Keratinocyte (primary cell): ENCODE measurements at regions not wholly inside any gene's neighbourhood (a gene's known extent, or its start where the extent isn't known, plus 50 kb on each side); places are given as distances from the start of the nearest gene placed in this dataset.

Experiments
- DNase-seq: peaks from one replicate; pipeline ENCODE4 v3.0.0-alpha.2; 2011; ENCODE audit warnings: low read depth, missing footprints, low spot score
- FAIRE-seq: peaks from 2 replicates; lab custom pipeline; 2011; peaks lifted over from hg19 to GRCh38; lab: Jason Lieb, UNC
- H2AFZ ChIP-seq: 2 replicates; pipeline ENCODE4 v1.6.0; 2012; ENCODE audit warnings: low read length, control low read depth, inconsistent platforms; ENCODE audit not compliant: control insufficient read depth
- H3K27ac ChIP-seq: 2 replicates; pipeline ENCODE4 v1.5.1; 2011; ENCODE audit warnings: low read length; ENCODE audit not compliant: control insufficient read depth, insufficient read depth
- H3K27me3 ChIP-seq: 3 replicates; pipeline ENCODE4 v1.6.0; 2011; ENCODE audit warnings: low read length; ENCODE audit not compliant: control insufficient read depth, insufficient read depth; ENCODE audit errors: extremely low read depth
- H3K36me3 ChIP-seq, 2 experiments: 2 replicates in 1 of 2; 3 replicates in 1 of 2; pipeline ENCODE4 v1.5.1; 2011; ENCODE audit warnings: low read length in 2 of 2, mild to moderate bottlenecking in 1 of 2; ENCODE audit not compliant: control insufficient read depth in 2 of 2, insufficient read depth in 2 of 2; ENCODE audit errors: extremely low read depth in 1 of 2
- H3K4me1 ChIP-seq: 3 replicates; pipeline ENCODE4 v1.5.1; 2011; ENCODE audit warnings: low read length; ENCODE audit not compliant: control insufficient read depth, insufficient read depth; ENCODE audit errors: extremely low read depth
- H3K4me2 ChIP-seq: 3 replicates; pipeline ENCODE4 v1.6.0; 2011; ENCODE audit warnings: low read depth, low read length; ENCODE audit not compliant: control insufficient read depth, insufficient read depth; ENCODE audit errors: extremely low read depth
- H3K4me3 ChIP-seq, 3 experiments: fragments of 200-600 bp in 1 of 3; sonication (generic) in 1 of 3; 2 replicates in 2 of 3; 3 replicates in 1 of 3; pipeline ENCODE4 v1.5.1; 2011 to 2016; ENCODE audit warnings: low read length in 3 of 3, mild to moderate bottlenecking in 3 of 3, control low read depth in 2 of 3, inconsistent platforms in 1 of 3, low read depth in 1 of 3, mixed read lengths in 1 of 3, mixed run types in 1 of 3, moderate library complexity in 1 of 3; ENCODE audit not compliant: control insufficient read depth in 2 of 3, insufficient read depth in 2 of 3; ENCODE audit errors: extremely low read depth in 1 of 3
- H3K79me2 ChIP-seq: 2 replicates; pipeline ENCODE4 v1.6.0; 2012; ENCODE audit warnings: low read length; ENCODE audit not compliant: control insufficient read depth, insufficient read depth
- H3K9ac ChIP-seq: 3 replicates; pipeline ENCODE4 v1.6.0; 2011; ENCODE audit warnings: low read length; ENCODE audit not compliant: control insufficient read depth, insufficient read depth; ENCODE audit errors: extremely low read depth
- H3K9me1 ChIP-seq: 3 replicates; pipeline ENCODE4 v1.6.0; 2011; ENCODE audit warnings: low read length; ENCODE audit not compliant: control insufficient read depth, insufficient read depth; ENCODE audit errors: extremely low read depth
- H3K9me3 ChIP-seq: 2 replicates; pipeline ENCODE4 v1.5.1; 2012; ENCODE audit warnings: low read depth, low read length; ENCODE audit not compliant: control insufficient read depth
- H4K20me1 ChIP-seq: 3 replicates; pipeline ENCODE4 v1.6.0; 2011; ENCODE audit warnings: low read length; ENCODE audit not compliant: control insufficient read depth, insufficient read depth; ENCODE audit errors: extremely low read depth
- EZH2 ChIP-seq: IDR thresholded peaks from one replicate; pipeline ENCODE4 v1.6.1; 2012; ENCODE audit warnings: inconsistent platforms, mild to moderate bottlenecking, low read length, moderate library complexity
- dilution Hi-C: fragments of 300-500 bp; cut with MboI; formaldehyde crosslinking; loops from one replicate; pipeline ENCODE4 v1.7.0; 2020; ENCODE audit warnings: low sequenced_read_pairs; ENCODE audit not compliant: extremely low pct_ligation_motif_present
- TF ChIP-seq, protein P1 (sequence below), 3 experiments: IDR thresholded peaks in 1 of 3; conservative IDR thresholded peaks in 1 of 3; optimal IDR thresholded peaks in 1 of 3; 2 replicates in 2 of 3; 3 replicates in 1 of 3; pipeline versions ENCODE3 to v1.5.1; 2011; ENCODE audit warnings: low read length in 3 of 3, mild to moderate bottlenecking in 3 of 3, moderate library complexity in 2 of 3, control low read depth in 1 of 3, inconsistent platforms in 1 of 3; ENCODE audit not compliant: insufficient read depth in 2 of 3; ENCODE audit errors: extremely low read depth in 1 of 3

DNA sequence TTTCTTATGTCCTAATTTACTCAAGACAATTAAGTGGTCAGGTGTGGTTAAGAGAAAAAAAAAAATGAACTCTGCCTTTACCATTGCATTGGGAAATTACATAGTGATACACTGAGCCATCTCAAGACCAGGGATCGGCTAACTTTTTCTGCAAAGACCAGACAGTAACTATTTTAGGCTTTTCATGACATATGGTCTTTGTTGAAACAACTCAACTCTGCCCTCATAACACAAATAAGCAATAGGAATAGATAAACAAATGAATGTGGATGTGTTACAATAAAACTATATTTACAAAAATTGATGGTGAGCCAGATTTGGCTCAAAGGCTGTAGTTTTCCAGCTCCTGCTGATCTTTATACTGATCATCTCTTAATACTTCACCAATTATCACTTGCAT is 632.6 kb upstream of the INTU start:
- H3K27ac ChIP-seq: no peak overlapping the region
- no peaks in the 10 kb centered on the region for H3K27me3 ChIP-seq
- no peak overlapping the region for H3K4me3 ChIP-seq
- no peaks in the 10 kb centered on the region for H3K9me1 ChIP-seq
- FAIRE-seq (no peak), DNase-seq (no peak)
- no peaks in the 10 kb centered on the region for H4K20me1 ChIP-seq
- no peak overlapping the region for H2AFZ ChIP-seq
- no peaks in the 10 kb centered on the region for H3K79me2 ChIP-seq
- no peak overlapping the region for H3K9ac ChIP-seq
- no peak overlapping the region for H3K4me2 ChIP-seq
- no peak for TF ChIP-seq EZH2
- TF ChIP-seq, protein P1, sequence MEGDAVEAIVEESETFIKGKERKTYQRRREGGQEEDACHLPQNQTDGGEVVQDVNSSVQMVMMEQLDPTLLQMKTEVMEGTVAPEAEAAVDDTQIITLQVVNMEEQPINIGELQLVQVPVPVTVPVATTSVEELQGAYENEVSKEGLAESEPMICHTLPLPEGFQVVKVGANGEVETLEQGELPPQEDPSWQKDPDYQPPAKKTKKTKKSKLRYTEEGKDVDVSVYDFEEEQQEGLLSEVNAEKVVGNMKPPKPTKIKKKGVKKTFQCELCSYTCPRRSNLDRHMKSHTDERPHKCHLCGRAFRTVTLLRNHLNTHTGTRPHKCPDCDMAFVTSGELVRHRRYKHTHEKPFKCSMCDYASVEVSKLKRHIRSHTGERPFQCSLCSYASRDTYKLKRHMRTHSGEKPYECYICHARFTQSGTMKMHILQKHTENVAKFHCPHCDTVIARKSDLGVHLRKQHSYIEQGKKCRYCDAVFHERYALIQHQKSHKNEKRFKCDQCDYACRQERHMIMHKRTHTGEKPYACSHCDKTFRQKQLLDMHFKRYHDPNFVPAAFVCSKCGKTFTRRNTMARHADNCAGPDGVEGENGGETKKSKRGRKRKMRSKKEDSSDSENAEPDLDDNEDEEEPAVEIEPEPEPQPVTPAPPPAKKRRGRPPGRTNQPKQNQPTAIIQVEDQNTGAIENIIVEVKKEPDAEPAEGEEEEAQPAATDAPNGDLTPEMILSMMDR (optimal IDR thresholded peaks at IDR 0.05 in 1 of 3, IDR thresholded peaks at IDR 0.05 in 1 of 3, conservative IDR thresholded peaks at IDR 0.05 in 1 of 3; ENCODE audit: extremely low read depth in 1 of 3, insufficient read depth in 2 of 3, low read length in 3 of 3): no peak
- no peaks in the 10 kb centered on the region for H3K9me3 ChIP-seq
- H3K36me3 ChIP-seq: no peaks in the 10 kb centered on the region
- no peaks in the 10 kb centered on the region for H3K4me1 ChIP-seq
- dilution Hi-C loops: no loop called here

DNA sequence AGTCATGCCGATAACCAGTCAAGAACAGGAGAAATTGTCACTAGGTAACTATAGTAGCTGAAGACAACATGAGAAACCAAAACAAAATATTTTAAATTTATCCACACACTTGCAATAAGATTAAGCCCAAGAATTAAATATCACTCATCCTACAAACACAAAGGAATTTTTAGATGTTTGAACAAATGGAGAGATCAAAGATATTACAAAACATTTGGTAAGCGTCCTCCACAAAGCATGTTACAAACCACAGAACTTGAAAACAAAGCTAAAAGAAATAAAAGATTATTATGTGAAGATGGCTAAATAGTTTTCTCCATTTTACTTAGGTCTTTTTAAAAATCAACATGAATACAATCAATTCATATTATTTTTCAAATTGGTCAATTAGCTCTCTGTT is 631.9 kb upstream of the INTU start:
- TF ChIP-seq, protein P1 (optimal IDR thresholded peaks at IDR 0.05 in 1 of 3, IDR thresholded peaks at IDR 0.05 in 1 of 3, conservative IDR thresholded peaks at IDR 0.05 in 1 of 3; ENCODE audit: extremely low read depth in 1 of 3, insufficient read depth in 2 of 3, low read length in 3 of 3): no peak
- no peak for TF ChIP-seq EZH2
- Histone ChIP-seq H3K4me1 (no peaks in the 10 kb centered on the region), H2AFZ (no peak overlapping the region), H3K79me2 (no peaks in the 10 kb centered on the region), H3K4me3 (no peak overlapping the region), H3K27me3 (no peaks in the 10 kb centered on the region), H3K9ac (no peak overlapping the region), H3K36me3 (no peaks in the 10 kb centered on the region), H4K20me1 (no peaks in the 10 kb centered on the region), H3K9me3 (no peaks in the 10 kb centered on the region), H3K9me1 (no peaks in the 10 kb centered on the region), H3K27ac (no peak overlapping the region), H3K4me2 (no peak overlapping the region)
- DNase-seq (no peak), FAIRE-seq (no peak)
- dilution Hi-C loops: no loop called here
